IMR-90 (cell line): ENCODE measurements at regions not wholly inside any gene's neighbourhood (a gene's known extent, or its start where the extent isn't known, plus 50 kb on each side); places are given as distances from the start of the nearest gene placed in this dataset.

Source experiments
- ATAC-seq: fragments of 200-7000 bp; cut with Tn5 transposase; 2 replicates; pipeline ENCODE4 v1.9.1; 2020; ENCODE audit warnings: low read depth, mild to moderate bottlenecking, moderate library complexity
- BruUV-seq: library from RNA; stranded (reverse); fragments of 400-500 nt; replicated peaks from 2 replicates; lab custom pipeline; 2021; lab: Mats Ljungman, UMichigan
- CTCF ChIA-PET: fragments of 300-600 bp; formaldehyde crosslinking; extraction: SDS; loops from one replicate; lab custom pipeline; 2021; ENCODE audit warnings: antibody characterized with exemption; lab: Yijun Ruan, JAX
- POLR2A ChIA-PET: fragments of 300-600 bp; sonication (Branson Sonifier 250); formaldehyde crosslinking; loops from one replicate; lab custom pipeline; 2022; ENCODE audit warnings: antibody characterized with exemption; ENCODE audit not compliant: unreplicated experiment; lab: Charles Lee
- DNase-seq: peaks from one replicate; pipeline ENCODE4 v3.0.0; 2013
- H2AFZ ChIP-seq: replicated peaks from 2 replicates; pipeline ENCODE3; 2013; ENCODE audit warnings: low read length, mild to moderate bottlenecking; ENCODE audit not compliant: poor library complexity
- H2AK5ac ChIP-seq: 2 replicates; pipeline ENCODE4 v1.6.1; 2013; ENCODE audit warnings: low read depth, low read length, inconsistent platforms
- H2AK9ac ChIP-seq: replicated peaks from 2 replicates; pipeline ENCODE3; 2013; ENCODE audit warnings: mild to moderate bottlenecking, low read depth, low read length, moderate library complexity; ENCODE audit not compliant: poor library complexity
- H2BK120ac ChIP-seq: 2 replicates; pipeline ENCODE4 v1.6.1; 2013; ENCODE audit warnings: low read depth, low read length, inconsistent platforms
- H2BK15ac ChIP-seq: 3 replicates; pipeline ENCODE4 v1.6.1; 2013; ENCODE audit warnings: low read depth, low read length, inconsistent platforms
- H2BK20ac ChIP-seq: 2 replicates; pipeline ENCODE4 v1.6.1; 2013; ENCODE audit warnings: low read depth, mild to moderate bottlenecking, inconsistent platforms, low read length, moderate library complexity
- H2BK5ac ChIP-seq: 2 replicates; pipeline ENCODE4 v1.6.1; 2013; ENCODE audit warnings: mild to moderate bottlenecking, low read depth, low read length, inconsistent platforms; ENCODE audit not compliant: poor library complexity, severe bottlenecking
- H3K14ac ChIP-seq: replicated peaks from 2 replicates; pipeline ENCODE4 v1.6.1; 2013; ENCODE audit warnings: low read depth, low read length, inconsistent platforms
- H3K18ac ChIP-seq: 2 replicates; pipeline ENCODE4 v1.6.1; 2013; ENCODE audit warnings: low read depth, low read length, control low read depth
- H3K23ac ChIP-seq: 2 replicates; pipeline ENCODE4 v1.6.1; 2013; ENCODE audit warnings: low read depth, low read length, inconsistent platforms
- H3K27ac ChIP-seq: 2 replicates; pipeline ENCODE4 v1.5.1; 2013; ENCODE audit warnings: mild to moderate bottlenecking, control low read depth, low read length; ENCODE audit not compliant: insufficient read depth
- H3K27me3 ChIP-seq: 2 replicates; pipeline ENCODE4 v1.6.1; 2013; ENCODE audit warnings: low read length; ENCODE audit not compliant: control insufficient read depth, insufficient read depth
- H3K36me3 ChIP-seq: 2 replicates; pipeline ENCODE4 v1.6.1; 2013; ENCODE audit warnings: low read length, mixed read lengths; ENCODE audit not compliant: control insufficient read depth, insufficient read depth
- H3K4ac ChIP-seq: 2 replicates; pipeline ENCODE4 v1.6.1; 2013; ENCODE audit warnings: low read depth, low read length, inconsistent platforms
- H3K4me1 ChIP-seq: 2 replicates; pipeline ENCODE4 v1.6.1; 2013; ENCODE audit warnings: low read length, mixed read lengths; ENCODE audit not compliant: control insufficient read depth, insufficient read depth
- H3K4me2 ChIP-seq: 2 replicates; pipeline ENCODE4 v1.6.1; 2013; ENCODE audit warnings: low read depth, mild to moderate bottlenecking, control low read depth, low read length, moderate library complexity
- H3K4me3 ChIP-seq: 2 replicates; pipeline ENCODE4 v1.5.1; 2013; ENCODE audit warnings: low read depth, mild to moderate bottlenecking, control low read depth, low read length, moderate library complexity; ENCODE audit not compliant: insufficient read depth
- H3K56ac ChIP-seq: 2 replicates; pipeline ENCODE4 v1.6.1; 2013; ENCODE audit warnings: low read length, inconsistent platforms; ENCODE audit not compliant: insufficient read depth; ENCODE audit errors: extremely low read depth
- H3K79me1 ChIP-seq, 2 experiments: 2 replicates each; pipeline ENCODE4 v1.6.1; 2013; ENCODE audit warnings: low read length in 2 of 2, inconsistent platforms in 1 of 2, low read depth in 1 of 2
- H3K9ac ChIP-seq: 2 replicates; pipeline ENCODE4 v1.6.1; 2013; ENCODE audit warnings: low read depth, low read length, control low read depth
- H3K9me1 ChIP-seq: 2 replicates; pipeline ENCODE4 v1.6.1; 2013; ENCODE audit warnings: low read length, inconsistent platforms; ENCODE audit not compliant: insufficient read depth
- H3K9me3 ChIP-seq: 2 replicates; pipeline ENCODE4 v1.6.1; 2013; ENCODE audit warnings: low read length; ENCODE audit not compliant: control insufficient read depth, insufficient read depth
- H4K20me1 ChIP-seq: 2 replicates; pipeline ENCODE4 v1.6.1; 2013; ENCODE audit warnings: low read length, inconsistent platforms; ENCODE audit not compliant: insufficient read depth
- H4K5ac ChIP-seq: 2 replicates; pipeline ENCODE4 v1.6.1; 2013; ENCODE audit warnings: mild to moderate bottlenecking, low read depth, low read length, control low read depth
- H4K8ac ChIP-seq, 2 experiments: 2 replicates each; pipeline ENCODE4 v1.6.1; 2013; ENCODE audit warnings: low read depth in 2 of 2, low read length in 2 of 2, control low read depth in 1 of 2, inconsistent platforms in 1 of 2
- H4K91ac ChIP-seq: 2 replicates; pipeline ENCODE4 v1.6.1; 2013; ENCODE audit warnings: low read depth, low read length, inconsistent platforms; ENCODE audit not compliant: insufficient read depth
- CHD1 ChIP-seq: IDR thresholded peaks from 2 replicates; pipeline ENCODE4 v1.6.1; 2012; ENCODE audit warnings: low read depth, low read length, improper control_type of control experiment
- CTCF ChIP-seq: conservative IDR thresholded peaks from 2 replicates; pipeline ENCODE4 v1.5.1; 2012; ENCODE audit warnings: mild to moderate bottlenecking, low read depth, low read length, improper control_type of control experiment
- ELK1 ChIP-seq: fragments of 150-350 bp; IDR thresholded peaks from 2 replicates; pipeline ENCODE4 v1.6.1; 2016; ENCODE audit warnings: low read depth, mild to moderate bottlenecking, low read length, moderate library complexity, borderline replicate concordance
- FOS ChIP-seq: fragments of 150-350 bp; IDR thresholded peaks from 2 replicates; pipeline ENCODE4 v1.6.1; 2016; ENCODE audit warnings: low read depth, low read length
- MAFK ChIP-seq: IDR thresholded peaks from 2 replicates; pipeline ENCODE4 v1.6.1; 2012; ENCODE audit warnings: low read depth, low read length, improper control_type of control experiment
- MAZ ChIP-seq: IDR thresholded peaks from 2 replicates; pipeline ENCODE4 v1.6.1; 2012; ENCODE audit warnings: low read depth, mild to moderate bottlenecking, low read length, improper control_type of control experiment, moderate library complexity, borderline replicate concordance
- POLR2A ChIP-seq: IDR thresholded peaks from 2 replicates; pipeline ENCODE4 v1.6.1; 2012; ENCODE audit warnings: mild to moderate bottlenecking, low read depth, low read length
- RAD21 ChIP-seq: IDR thresholded peaks from 2 replicates; pipeline ENCODE4 v1.6.1; 2012; ENCODE audit warnings: low read length, improper control_type of control experiment
- RCOR1 ChIP-seq: IDR thresholded peaks from 2 replicates; pipeline ENCODE4 v1.6.1; 2012; ENCODE audit warnings: mild to moderate bottlenecking, low read length, improper control_type of control experiment; ENCODE audit not compliant: insufficient replicate concordance
- RFX5 ChIP-seq: IDR thresholded peaks from 2 replicates; pipeline ENCODE4 v1.8.0; 2012; ENCODE audit warnings: low read depth, mild to moderate bottlenecking, low read length, moderate library complexity
- SMC3 ChIP-seq: fragments of 150-350 bp; IDR thresholded peaks from 2 replicates; pipeline ENCODE4 v1.6.1; 2016; ENCODE audit warnings: low read depth, mild to moderate bottlenecking, antibody characterized with exemption, low read length, moderate library complexity
- USF2 ChIP-seq: fragments of 150-350 bp; IDR thresholded peaks from 2 replicates; pipeline ENCODE4 v1.6.1; 2017; ENCODE audit warnings: mild to moderate bottlenecking, antibody characterized with exemption, low read length, low read depth
- WGBS, 2 experiments: methylation state at CpG; one replicate each; pipeline versions ENCODE4 v1.1.5 to v1.1.7; 2013; ENCODE audit warnings: missing lambda C conversion rate in 2 of 2; ENCODE audit not compliant: insufficient read length in 1 of 2; ENCODE audit errors: extremely low coverage in 2 of 2; 5-methylcytosine and 5-hydroxymethylcytosine counted together
- dilution Hi-C: fragments of 300-500 bp; cut with HindIII; formaldehyde crosslinking; loops from one replicate; pipeline ENCODE4 v1.14.3; 2018; ENCODE audit warnings: low sequenced_read_pairs; ENCODE audit not compliant: unreplicated experiment
- in situ Hi-C: fragments of 300-500 bp; cut with MboI; formaldehyde crosslinking; loops from 3 replicates; pipeline ENCODE4 v1.14.3; 2019; ENCODE audit warnings: low sequenced_read_pairs, inconsistent platforms, mixed read lengths
- intact Hi-C: fragments of 100-400 bp; cut with micrococcal nuclease; formaldehyde crosslinking; loops from 2 replicates; pipeline ENCODE4 v1.10.0; 2022

GRCh38 chr18:71729611-71730010, 814.5 kb downstream of the CBLN2 start:
- no peak overlapping the region for H3K27ac ChIP-seq
- intact Hi-C loops: no loop called here
- no peak overlapping the region for H2BK20ac ChIP-seq
- H3K4ac ChIP-seq: no peak overlapping the region
- H2AK9ac ChIP-seq: no peak overlapping the region
- TF ChIP-seq ELK1 (no peak), RFX5 (no peak), POLR2A (no peak), FOS (no peak), MAZ (no peak), MAFK (no peak), CTCF (no peak), RAD21 (no peak), USF2 (no peak), RCOR1 (no peak), CHD1 (no peak), SMC3 (no peak)
- H3K9ac ChIP-seq: no peak overlapping the region
- DNase-seq (no peak), ATAC-seq (no peak)
- in situ Hi-C loops: no loop called here
- H3K9me1 ChIP-seq: no peaks in the 10 kb centered on the region
- ChIA-PET CTCF (no interaction called here), POLR2A (no interaction called here)
- no peaks in the 10 kb centered on the region for H3K4me1 ChIP-seq
- no peak overlapping the region for H2AFZ ChIP-seq
- H3K56ac ChIP-seq: no peak overlapping the region
- H3K4me2 ChIP-seq: no peak overlapping the region
- WGBS, 2 experiments: no CpG with 5 or more reads among the region's 2 CpGs
- H2BK5ac ChIP-seq: no peak overlapping the region
- H3K4me3 ChIP-seq: no peak overlapping the region
- H4K91ac ChIP-seq: no peak overlapping the region
- no TSS peak for BruUV-seq
- no peak overlapping the region for H3K14ac ChIP-seq
- peaks cover 7% of the 10 kb centered on the region for H3K9me3 ChIP-seq
- H3K79me1 ChIP-seq: no peaks in the 10 kb centered on the region
- no peak overlapping the region for H4K5ac ChIP-seq
- H2BK120ac ChIP-seq: no peak overlapping the region
- H3K27me3 ChIP-seq: no peaks in the 10 kb centered on the region
- dilution Hi-C loops: no loop called here
- no peak overlapping the region for H2AK5ac ChIP-seq
- H3K18ac ChIP-seq: no peak overlapping the region
- H3K36me3 ChIP-seq: no peaks in the 10 kb centered on the region
- H2BK15ac ChIP-seq: no peak overlapping the region
- H4K8ac ChIP-seq: no peak overlapping the region
- H4K20me1 ChIP-seq: no peaks in the 10 kb centered on the region
- H3K23ac ChIP-seq: no peak overlapping the region
